ENCODE measurements at regions not wholly inside any gene's neighbourhood (a gene's known extent, or its start where the extent isn't known, plus 50 kb on each side); places are given as distances from the start of the nearest gene placed in this dataset.

- Histone ChIP-seq H3K9me3 (ENCODE audit: insufficient read depth, low read length, severe bottlenecking) (no peaks in the 10 kb centered on the region), H3K4me2 (ENCODE audit: insufficient read depth, low read length) (no peak overlapping the region), H3K4me3 (ENCODE audit: low read depth in 1 of 2, low read length in 2 of 2) (no peak overlapping the region), H3K9ac (ENCODE audit: low read depth, low read length) (no peak overlapping the region), H3K79me2 (ENCODE audit: insufficient read depth, low read length) (no peaks in the 10 kb centered on the region), H3K36me3 (ENCODE audit: insufficient read depth, low read length) (no peaks in the 10 kb centered on the region), H2AFZ (ENCODE audit: low read depth, low read length) (no peak overlapping the region), H3K27me3 (ENCODE audit: insufficient read depth, low read length, poor library complexity) (peaks cover 6% of the 10 kb centered on the region), H3K27ac (ENCODE audit: low read length) (no peak overlapping the region), H4K20me1 (ENCODE audit: insufficient read depth, low read length) (no peaks in the 10 kb centered on the region), H3K4me1 (ENCODE audit: insufficient read depth, low read length) (no peaks in the 10 kb centered on the region)
- no peak for ATAC-seq (ENCODE audit: insufficient read depth, low read depth)
- no peak for DNase-seq
- TF ChIP-seq CTCF (IDR thresholded peaks at IDR 0.05; ENCODE audit: borderline replicate concordance, extremely low read depth, low read length, poor library complexity, severe bottlenecking) = no peak
- no peak for TF ChIP-seq EZH2 (IDR thresholded peaks at IDR 0.05; ENCODE audit: borderline replicate concordance, low read depth, low read length, severe bottlenecking)
Measured at GRCh38 chr1:209356976-209357377, 226.5 kb upstream of the CAMK1G start.

GRCh38 chr1:209363112-209363511 is 220.4 kb upstream of the CAMK1G start:
- ATAC-seq (ENCODE audit: insufficient read depth, low read depth) (no peak), DNase-seq (no peak)
- H2AFZ ChIP-seq (ENCODE audit: low read depth, low read length) = no peak overlapping the region
- H3K4me2 ChIP-seq (ENCODE audit: insufficient read depth, low read length) = no peak overlapping the region
- peaks cover 14% of the 10 kb centered on the region for H3K27me3 ChIP-seq (ENCODE audit: insufficient read depth, low read length, poor library complexity)
- no peak for TF ChIP-seq EZH2 (IDR thresholded peaks at IDR 0.05; ENCODE audit: borderline replicate concordance, low read depth, low read length, severe bottlenecking)
- no peak for TF ChIP-seq CTCF (IDR thresholded peaks at IDR 0.05; ENCODE audit: borderline replicate concordance, extremely low read depth, low read length, poor library complexity, severe bottlenecking)
- H3K4me1 ChIP-seq (ENCODE audit: insufficient read depth, low read length) = no peaks in the 10 kb centered on the region
- no peak overlapping the region for H3K4me3 ChIP-seq (ENCODE audit: low read depth in 1 of 2, low read length in 2 of 2)
- H4K20me1 ChIP-seq (ENCODE audit: insufficient read depth, low read length) = no peaks in the 10 kb centered on the region
- H3K9ac ChIP-seq (ENCODE audit: low read depth, low read length) = no peak overlapping the region
- H3K36me3 ChIP-seq (ENCODE audit: insufficient read depth, low read length) = no peaks in the 10 kb centered on the region
- H3K27ac ChIP-seq (ENCODE audit: low read length) = no peak overlapping the region
- no peaks in the 10 kb centered on the region for H3K9me3 ChIP-seq (ENCODE audit: insufficient read depth, low read length, severe bottlenecking)
- no peaks in the 10 kb centered on the region for H3K79me2 ChIP-seq (ENCODE audit: insufficient read depth, low read length)

GRCh38 chr1:209364716-209365115 is 218.8 kb upstream of the CAMK1G start:
- ATAC-seq (ENCODE audit: insufficient read depth, low read depth) (no peak), DNase-seq (no peak)
- Histone ChIP-seq H3K79me2 (ENCODE audit: insufficient read depth, low read length) (no peaks in the 10 kb centered on the region), H3K9me3 (ENCODE audit: insufficient read depth, low read length, severe bottlenecking) (no peaks in the 10 kb centered on the region), H3K27ac (ENCODE audit: low read length) (no peak overlapping the region), H3K4me3 (ENCODE audit: low read depth in 1 of 2, low read length in 2 of 2) (no peak overlapping the region), H3K27me3 (ENCODE audit: insufficient read depth, low read length, poor library complexity) (peaks cover 11% of the 10 kb centered on the region), H3K36me3 (ENCODE audit: insufficient read depth, low read length) (no peaks in the 10 kb centered on the region), H3K4me2 (ENCODE audit: insufficient read depth, low read length) (no peak overlapping the region), H4K20me1 (ENCODE audit: insufficient read depth, low read length) (no peaks in the 10 kb centered on the region), H3K9ac (ENCODE audit: low read depth, low read length) (no peak overlapping the region), H2AFZ (ENCODE audit: low read depth, low read length) (no peak overlapping the region), H3K4me1 (ENCODE audit: insufficient read depth, low read length) (no peaks in the 10 kb centered on the region)
- TF ChIP-seq CTCF (IDR thresholded peaks at IDR 0.05; ENCODE audit: borderline replicate concordance, extremely low read depth, low read length, poor library complexity, severe bottlenecking) = no peak
- TF ChIP-seq EZH2 (IDR thresholded peaks at IDR 0.05; ENCODE audit: borderline replicate concordance, low read depth, low read length, severe bottlenecking) = no peak

Measured in DND-41 (cell line).